SK-N-SH (cell line): ENCODE measurements at regions not wholly inside any gene's neighbourhood (a gene's known extent, or its start where the extent isn't known, plus 50 kb on each side); places are given as distances from the start of the nearest gene placed in this dataset.

Source experiments
- CTCF ChIA-PET: fragments of 300-600, 350-600 bp; formaldehyde crosslinking; extraction: SDS; loops from one replicate; lab custom pipeline; 2021; lab: Yijun Ruan, JAX
- POLR2A ChIA-PET: fragments of 350-600 bp; sonication (Branson Sonifier 250); formaldehyde crosslinking; extraction: SDS; loops from one replicate; lab custom pipeline; 2020; ENCODE audit warnings: antibody characterized with exemption, inconsistent platforms; lab: Yijun Ruan, JAX
- DNase-seq: peaks from one replicate; pipeline ENCODE4 v3.0.0; 2012
- H2AFZ ChIP-seq: fragments of 200-600 bp; sonication (generic); 2 replicates; pipeline ENCODE4 v1.8.1; 2016; ENCODE audit warnings: antibody characterized with exemption, mild to moderate bottlenecking, low read depth
- H3F3A ChIP-seq: fragments of 200-600 bp; sonication (generic); replicated peaks from 2 replicates; pipeline ENCODE3; 2016; ENCODE audit warnings: antibody characterized with exemption, mild to moderate bottlenecking; ENCODE audit not compliant: insufficient read depth
- H3K27ac ChIP-seq, 2 experiments: fragments of 200-500 bp in 1 of 2; fragments of 200-600 bp in 1 of 2; sonication (Bioruptor generic) in 1 of 2; sonication (generic), shearing (Covaris generic) in 1 of 2; 2 replicates each; pipeline versions ENCODE4 v1.5.1 to v1.6.1; 2014 to 2016; ENCODE audit warnings: low read depth in 2 of 2, inconsistent platforms in 1 of 2, low read length in 1 of 2, mild to moderate bottlenecking in 1 of 2, mixed read lengths in 1 of 2
- H3K27me3 ChIP-seq: fragments of 200-600 bp; sonication (generic), shearing (Covaris generic); 2 replicates; pipeline ENCODE4 v1.6.1; 2016; ENCODE audit warnings: mixed run types; ENCODE audit not compliant: insufficient read depth
- H3K36me3 ChIP-seq, 2 experiments: fragments of 200-500 bp in 1 of 2; fragments of 200-600 bp in 1 of 2; sonication (Bioruptor generic) in 1 of 2; sonication (generic) in 1 of 2; replicated peaks in 1 of 2; 2 replicates each; pipeline versions ENCODE3 to v1.5.1; 2014 to 2016; ENCODE audit warnings: low read length in 1 of 2, mild to moderate bottlenecking in 1 of 2; ENCODE audit not compliant: insufficient read depth in 2 of 2, control insufficient read depth in 1 of 2
- H3K4me1 ChIP-seq, 2 experiments: fragments of 200-500 bp in 1 of 2; fragments of 200-600 bp in 1 of 2; sonication (Bioruptor generic) in 1 of 2; sonication (generic), shearing (Covaris generic) in 1 of 2; 2 replicates each; pipeline versions ENCODE4 v1.5.1 to v1.6.1; 2014 to 2016; ENCODE audit warnings: low read depth in 1 of 2, low read length in 1 of 2, mixed run types in 1 of 2; ENCODE audit not compliant: insufficient read depth in 2 of 2, control insufficient read depth in 1 of 2
- H3K4me2 ChIP-seq: fragments of 200-600 bp; sonication (generic), shearing (Covaris generic); 2 replicates; pipeline ENCODE4 v1.6.1; 2017; ENCODE audit warnings: mixed run types
- H3K4me3 ChIP-seq, 2 experiments: fragments of 200-500 bp in 1 of 2; fragments of 200-600 bp in 1 of 2; sonication (Bioruptor generic) in 1 of 2; sonication (generic), shearing (Covaris generic) in 1 of 2; 2 replicates each; pipeline versions ENCODE4 v1.5.1 to v1.8.1; 2014 to 2016; ENCODE audit warnings: low read depth in 2 of 2, inconsistent platforms in 1 of 2, low read length in 1 of 2, mild to moderate bottlenecking in 1 of 2, mixed read lengths in 1 of 2, moderate library complexity in 1 of 2
- H3K79me2 ChIP-seq: fragments of 200-600 bp; sonication (generic); 2 replicates; pipeline ENCODE4 v1.8.1; 2017; ENCODE audit warnings: mild to moderate bottlenecking; ENCODE audit not compliant: insufficient read depth
- H3K9ac ChIP-seq: fragments of 200-600 bp; sonication (generic); 2 replicates; pipeline ENCODE4 v1.6.1; 2017; ENCODE audit warnings: mixed run types
- H3K9me2 ChIP-seq: fragments of 200-600 bp; sonication (generic); 2 replicates; pipeline ENCODE4 v1.6.1; 2017; ENCODE audit warnings: mixed run types
- H3K9me3 ChIP-seq: fragments of 200-600 bp; sonication (generic); 2 replicates; pipeline ENCODE4 v1.6.1; 2017; ENCODE audit warnings: mixed run types, mild to moderate bottlenecking, moderate library complexity
- H4K20me1 ChIP-seq: fragments of 200-600 bp; sonication (generic); 2 replicates; pipeline ENCODE4 v1.6.1; 2017; ENCODE audit warnings: mild to moderate bottlenecking, mixed run types; ENCODE audit not compliant: insufficient read depth
- CHD2 ChIP-seq: fragments of 150-350 bp; IDR thresholded peaks from 2 replicates; pipeline ENCODE4 v1.6.1; 2018; ENCODE audit warnings: low read length; ENCODE audit not compliant: partially characterized antibody
- EP300 ChIP-seq, 2 experiments: IDR thresholded peaks; 2 replicates each; pipeline versions ENCODE4 v1.4.0 to v1.6.1; 2012; ENCODE audit warnings: borderline replicate concordance in 1 of 2, low read depth in 1 of 2, low read length in 1 of 2
- EZH2phosphoT487 ChIP-seq: fragments of 200-600 bp; sonication (generic); IDR thresholded peaks from 2 replicates; pipeline ENCODE4 v1.6.1; 2017; ENCODE audit warnings: low read depth, mixed run types, mild to moderate bottlenecking, antibody characterized with exemption, moderate library complexity, borderline replicate concordance
- FOXM1 ChIP-seq: IDR thresholded peaks from 2 replicates; pipeline ENCODE4 v1.4.0; 2012; ENCODE audit warnings: low read depth, mild to moderate bottlenecking
- GATA2 ChIP-seq: sonication (generic); formaldehyde crosslinking; IDR thresholded peaks from 2 replicates; pipeline ENCODE4 v1.5.0; 2020; ENCODE audit warnings: mild to moderate bottlenecking, missing genetic modification reagents
- NFIC ChIP-seq: IDR thresholded peaks from 2 replicates; pipeline ENCODE4 v1.4.0; 2012; ENCODE audit warnings: borderline replicate concordance
- POLR2AphosphoS5 ChIP-seq: IDR thresholded peaks from 2 replicates; pipeline ENCODE4 v1.6.1; 2012; ENCODE audit warnings: low read depth, low read length
- RFX5 ChIP-seq: IDR thresholded peaks from 2 replicates; pipeline ENCODE4 v1.6.1; 2012; ENCODE audit warnings: mild to moderate bottlenecking, improper control_type of control experiment, low read length
- SIN3A ChIP-seq: IDR thresholded peaks from 2 replicates; pipeline ENCODE4 v1.6.1; 2012; ENCODE audit warnings: low read depth, mild to moderate bottlenecking, low read length, moderate library complexity, borderline replicate concordance
- SMC3 ChIP-seq: IDR thresholded peaks from 2 replicates; pipeline ENCODE4 v1.6.1; 2012; ENCODE audit warnings: low read depth, low read length, improper control_type of control experiment
- WGBS: methylation state at CpG from one replicate; pipeline ENCODE4 v1.1.6; 2017; ENCODE audit warnings: low lambda C conversion rate; 5-methylcytosine and 5-hydroxymethylcytosine counted together
- TF ChIP-seq, protein P1 (sequence below): IDR thresholded peaks from 2 replicates; pipeline ENCODE4 v1.4.0; 2012; ENCODE audit warnings: low read depth
- TF ChIP-seq, protein P2 (sequence below): IDR thresholded peaks from 2 replicates; pipeline ENCODE4 v1.4.0; 2012; ENCODE audit warnings: low read depth, borderline replicate concordance
- TF ChIP-seq, protein P3 (sequence below): IDR thresholded peaks from 2 replicates; pipeline ENCODE4 v1.6.1; 2012; ENCODE audit warnings: mild to moderate bottlenecking, low read depth, low read length, moderate library complexity
- TF ChIP-seq, protein P4 (sequence below): fragments of 150-350 bp; IDR thresholded peaks from 2 replicates; pipeline ENCODE4 v1.6.1; 2017; ENCODE audit warnings: antibody characterized with exemption, low read length, low read depth, borderline replicate concordance

DNA sequence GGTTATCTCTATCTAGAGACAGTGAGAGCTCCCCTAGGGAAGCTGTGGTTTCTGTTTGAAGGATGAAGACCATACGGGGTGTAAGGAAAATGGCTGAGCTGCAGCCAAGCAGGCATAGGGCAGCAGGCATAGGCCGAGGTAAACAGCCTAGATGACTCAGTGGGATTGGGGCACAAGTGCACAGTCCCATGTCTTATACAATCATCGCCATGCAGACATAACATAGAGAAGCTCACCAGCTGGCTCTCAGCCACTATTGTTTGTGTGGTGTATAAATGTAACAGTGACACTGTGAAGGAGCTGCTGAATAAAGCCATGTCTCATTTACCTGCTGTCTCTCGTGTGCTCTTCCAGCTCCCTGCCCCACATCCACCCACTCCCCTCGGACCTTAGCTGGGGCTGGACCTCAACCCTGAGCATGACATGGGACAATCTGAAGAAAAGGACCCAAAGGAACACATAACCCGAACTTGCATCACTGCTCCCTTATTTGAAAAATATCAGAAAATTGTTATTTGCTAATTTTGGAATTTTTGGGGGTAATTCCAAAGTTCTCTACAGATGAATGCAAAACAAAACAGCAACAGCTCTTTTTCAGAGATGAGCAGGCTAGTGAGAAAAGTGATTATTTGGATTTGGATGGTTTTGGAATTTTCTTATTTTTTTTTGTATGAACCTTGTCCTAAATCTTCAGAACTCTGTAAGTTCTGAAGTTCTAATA lies 582.7 kb downstream of the REEP3 start:
- no peak for DNase-seq
- Histone ChIP-seq H3K79me2 (no peaks in the 10 kb centered on the region), H3K36me3 (no peaks in the 10 kb centered on the region), H2AFZ (no peak overlapping the region), H3K9me2 (no peaks in the 10 kb centered on the region), H4K20me1 (no peaks in the 10 kb centered on the region), H3K4me1 (no peaks in the 10 kb centered on the region; a peak in 1 of 4 replicates), H3F3A (no peaks in the 10 kb centered on the region), H3K9me3 (no peaks in the 10 kb centered on the region), H3K27me3 (no peaks in the 10 kb centered on the region), H3K27ac (no peak overlapping the region), H3K9ac (no peak overlapping the region), H3K4me2 (no peak overlapping the region), H3K4me3 (no peak overlapping the region)
- POLR2A ChIA-PET, result no interaction called here
- CTCF ChIA-PET, result interaction anchor here (1.0 to 1.1 kb wide), 2 partner anchors 127 to 237 kb away, joined by 3 read pairs; no protein-coding TSS in a partner anchor
- TF ChIP-seq EP300 (IDR thresholded peaks at IDR 0.05; ENCODE audit: borderline replicate concordance in 1 of 2, low read depth in 1 of 2, low read length in 1 of 2) (no peak), SMC3 (no peak), NFIC (no peak), POLR2AphosphoS5 (no peak), RFX5 (no peak), SIN3A (no peak), EZH2phosphoT487 (no peak), FOXM1 (no peak), GATA2 (CRISPR knock-in tag) (no peak), CHD2 (no peak)
- TF ChIP-seq, protein P1, sequence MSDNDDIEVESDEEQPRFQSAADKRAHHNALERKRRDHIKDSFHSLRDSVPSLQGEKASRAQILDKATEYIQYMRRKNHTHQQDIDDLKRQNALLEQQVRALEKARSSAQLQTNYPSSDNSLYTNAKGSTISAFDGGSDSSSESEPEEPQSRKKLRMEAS, result no peak
- TF ChIP-seq, protein P2, sequence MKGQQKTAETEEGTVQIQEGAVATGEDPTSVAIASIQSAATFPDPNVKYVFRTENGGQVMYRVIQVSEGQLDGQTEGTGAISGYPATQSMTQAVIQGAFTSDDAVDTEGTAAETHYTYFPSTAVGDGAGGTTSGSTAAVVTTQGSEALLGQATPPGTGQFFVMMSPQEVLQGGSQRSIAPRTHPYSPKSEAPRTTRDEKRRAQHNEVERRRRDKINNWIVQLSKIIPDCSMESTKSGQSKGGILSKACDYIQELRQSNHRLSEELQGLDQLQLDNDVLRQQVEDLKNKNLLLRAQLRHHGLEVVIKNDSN, result no peak
- TF ChIP-seq, protein P3, sequence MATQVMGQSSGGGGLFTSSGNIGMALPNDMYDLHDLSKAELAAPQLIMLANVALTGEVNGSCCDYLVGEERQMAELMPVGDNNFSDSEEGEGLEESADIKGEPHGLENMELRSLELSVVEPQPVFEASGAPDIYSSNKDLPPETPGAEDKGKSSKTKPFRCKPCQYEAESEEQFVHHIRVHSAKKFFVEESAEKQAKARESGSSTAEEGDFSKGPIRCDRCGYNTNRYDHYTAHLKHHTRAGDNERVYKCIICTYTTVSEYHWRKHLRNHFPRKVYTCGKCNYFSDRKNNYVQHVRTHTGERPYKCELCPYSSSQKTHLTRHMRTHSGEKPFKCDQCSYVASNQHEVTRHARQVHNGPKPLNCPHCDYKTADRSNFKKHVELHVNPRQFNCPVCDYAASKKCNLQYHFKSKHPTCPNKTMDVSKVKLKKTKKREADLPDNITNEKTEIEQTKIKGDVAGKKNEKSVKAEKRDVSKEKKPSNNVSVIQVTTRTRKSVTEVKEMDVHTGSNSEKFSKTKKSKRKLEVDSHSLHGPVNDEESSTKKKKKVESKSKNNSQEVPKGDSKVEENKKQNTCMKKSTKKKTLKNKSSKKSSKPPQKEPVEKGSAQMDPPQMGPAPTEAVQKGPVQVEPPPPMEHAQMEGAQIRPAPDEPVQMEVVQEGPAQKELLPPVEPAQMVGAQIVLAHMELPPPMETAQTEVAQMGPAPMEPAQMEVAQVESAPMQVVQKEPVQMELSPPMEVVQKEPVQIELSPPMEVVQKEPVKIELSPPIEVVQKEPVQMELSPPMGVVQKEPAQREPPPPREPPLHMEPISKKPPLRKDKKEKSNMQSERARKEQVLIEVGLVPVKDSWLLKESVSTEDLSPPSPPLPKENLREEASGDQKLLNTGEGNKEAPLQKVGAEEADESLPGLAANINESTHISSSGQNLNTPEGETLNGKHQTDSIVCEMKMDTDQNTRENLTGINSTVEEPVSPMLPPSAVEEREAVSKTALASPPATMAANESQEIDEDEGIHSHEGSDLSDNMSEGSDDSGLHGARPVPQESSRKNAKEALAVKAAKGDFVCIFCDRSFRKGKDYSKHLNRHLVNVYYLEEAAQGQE, result no peak
- TF ChIP-seq, protein P4, sequence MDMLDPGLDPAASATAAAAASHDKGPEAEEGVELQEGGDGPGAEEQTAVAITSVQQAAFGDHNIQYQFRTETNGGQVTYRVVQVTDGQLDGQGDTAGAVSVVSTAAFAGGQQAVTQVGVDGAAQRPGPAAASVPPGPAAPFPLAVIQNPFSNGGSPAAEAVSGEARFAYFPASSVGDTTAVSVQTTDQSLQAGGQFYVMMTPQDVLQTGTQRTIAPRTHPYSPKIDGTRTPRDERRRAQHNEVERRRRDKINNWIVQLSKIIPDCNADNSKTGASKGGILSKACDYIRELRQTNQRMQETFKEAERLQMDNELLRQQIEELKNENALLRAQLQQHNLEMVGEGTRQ, result no peak
- 36% methylated on average over 6 of the region's 6 CpGs for WGBS
